ENCODE measurements at regions not wholly inside any gene's neighbourhood (a gene's known extent, or its start where the extent isn't known, plus 50 kb on each side); places are given as distances from the start of the nearest gene placed in this dataset.
A peak's percentile ranks its signal among the peaks of the same experiment; 100 is the strongest.
"Not testable (repeated sequence)": the region's sequence is repeated elsewhere in the genome, so short reads cannot be mapped to it uniquely, and the experiment has no call there.

GRCh38 chr7:149714081-149714909, 59.1 kb downstream of the ZNF467 start:
- DNase-seq, result peak; percentile 95

GRCh38 chr7:149713731-149714068, 59.7 kb downstream of the ZNF467 start:
- no peak for DNase-seq

GRCh38 chr7:149713061-149713730, 60.2 kb downstream of the ZNF467 start:
- no peak for DNase-seq

GRCh38 chr7:149708026-149708425, 65.4 kb downstream of the ZNF467 start:
- DNase-seq, result no peak

- no peak for DNase-seq
These were observed 65.9 kb downstream of the ZNF467 start for GRCh38 chr7:149707448-149707886.

- no peak for DNase-seq
These were observed 67.0 kb downstream of the ZNF467 start for GRCh38 chr7:149706398-149706797.

- DNase-seq, result no peak
These were observed 68.9 kb downstream of the ZNF467 start for GRCh38 chr7:149704507-149704906.

GRCh38 chr7:149703044-149703650, 70.2 kb downstream of the ZNF467 start:
- DNase-seq, result no peak

- DNase-seq, result no peak
These were observed 71.7 kb downstream of the ZNF467 start for GRCh38 chr7:149701495-149702240.

- not testable (repeated sequence) for DNase-seq
These were observed 75.6 kb downstream of the ZNF467 start for GRCh38 chr7:149697767-149698166.

GRCh38 chr7:149696280-149696679, 77.1 kb downstream of the ZNF467 start:
- no peak for DNase-seq

GRCh38 chr7:149692557-149692982, 80.8 kb downstream of the ZNF467 start:
- DNase-seq, result no peak

GRCh38 chr7:149692056-149692455, 81.3 kb downstream of the ZNF467 start:
- DNase-seq, result no peak

GRCh38 chr7:149690688-149691446, 82.5 kb downstream of the ZNF467 start:
- no peak for DNase-seq

GRCh38 chr7:149689291-149689721, 84.1 kb downstream of the ZNF467 start:
- DNase-seq, result no peak

GRCh38 chr7:149688836-149689235, 84.6 kb downstream of the ZNF467 start:
- DNase-seq, result no peak

- DNase-seq, result not testable (repeated sequence)
These were observed 85.6 kb downstream of the ZNF467 start for GRCh38 chr7:149687820-149688219.

GRCh38 chr7:149686449-149686848, 86.9 kb downstream of the ZNF467 start:
- DNase-seq, result no peak

- no peak for DNase-seq
These were observed 87.4 kb downstream of the ZNF467 start for GRCh38 chr7:149686011-149686410.

- no peak for DNase-seq
These were observed 87.9 kb downstream of the ZNF467 start for GRCh38 chr7:149685455-149685854.

- DNase-seq, result no peak
These were observed 89.5 kb downstream of the ZNF467 start for GRCh38 chr7:149683898-149684297.

GRCh38 chr7:149683181-149683580, 90.2 kb downstream of the ZNF467 start:
- DNase-seq, result no peak

Measured in CD4-positive, alpha-beta T cell treated with Interleukin-21 for 1 hour (primary cell).